ENCODE measurements at regions not wholly inside any gene's neighbourhood (a gene's known extent, or its start where the extent isn't known, plus 50 kb on each side); places are given as distances from the start of the nearest gene placed in this dataset.

DNA sequence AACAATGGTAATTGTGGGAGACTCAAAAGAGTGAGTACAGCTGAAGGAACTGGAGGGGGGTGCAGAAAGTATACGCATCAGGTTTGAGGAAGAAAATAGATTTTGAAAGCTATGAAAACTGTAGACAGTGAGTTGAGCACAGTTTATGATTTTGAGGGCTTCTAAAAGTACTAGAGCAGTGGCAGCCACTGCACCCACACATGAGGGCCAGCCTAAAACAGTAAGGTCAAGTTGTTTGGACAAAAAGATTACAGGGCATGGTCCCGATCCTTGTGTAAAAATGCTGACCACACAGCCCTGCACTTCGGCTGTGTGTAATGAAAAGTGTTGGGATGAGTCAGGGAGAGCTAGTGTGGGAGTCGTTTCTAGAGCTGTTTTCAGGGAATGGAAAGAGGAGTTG, 2282.1 kb downstream of the TP53TG3F start:
- no peak for DNase-seq

DNA sequence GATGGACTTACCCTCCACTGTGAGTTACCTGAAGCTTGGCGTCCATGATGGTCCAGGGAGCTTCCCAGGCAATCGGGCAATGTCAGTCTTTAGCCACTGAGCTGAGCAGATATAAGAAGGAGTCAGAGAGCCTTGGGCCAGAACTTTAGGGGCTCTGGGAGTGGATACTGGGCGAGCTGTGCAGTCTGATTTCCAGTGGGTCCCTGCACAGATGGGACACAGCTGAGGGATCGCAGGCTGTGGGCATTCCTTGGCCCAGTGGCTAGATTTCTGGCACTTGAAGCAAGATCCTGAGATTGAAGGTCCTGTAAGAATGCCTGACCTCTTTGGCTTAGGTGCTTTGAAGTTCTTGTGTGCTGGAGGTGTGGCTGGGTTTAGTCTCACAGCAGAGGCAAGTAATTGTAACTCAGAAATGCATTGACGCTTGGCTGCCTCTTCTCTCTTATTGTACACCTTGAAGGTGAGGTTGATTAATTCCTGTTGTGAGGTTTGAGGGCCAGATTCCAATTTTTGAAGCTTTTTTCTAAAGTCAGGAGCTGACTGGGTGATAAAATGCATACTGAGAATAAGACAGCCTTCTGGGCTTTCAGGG, 2283.8 kb downstream of the TP53TG3F start:
- DNase-seq: no peak

DNA sequence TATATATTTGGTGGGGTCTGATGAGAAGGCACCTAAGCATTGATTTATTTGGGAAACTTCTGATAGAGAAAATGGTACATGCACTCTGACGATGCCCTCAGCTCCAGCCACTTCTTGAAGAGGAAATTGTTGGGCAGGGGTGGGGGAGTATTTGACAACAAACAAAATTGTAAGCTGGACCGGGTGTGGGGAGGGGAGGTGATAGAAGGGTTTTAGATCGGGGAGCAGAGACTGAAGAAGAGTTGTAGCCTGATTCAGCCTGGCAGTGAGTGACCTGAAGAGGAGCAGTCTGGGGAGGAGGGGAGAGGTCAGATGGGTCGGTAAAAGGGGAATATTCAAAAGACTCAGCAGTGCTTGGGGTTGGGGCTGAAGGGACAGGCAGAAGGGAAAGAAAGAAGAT, 2284.7 kb downstream of the TP53TG3F start:
- no peak for DNase-seq

DNA sequence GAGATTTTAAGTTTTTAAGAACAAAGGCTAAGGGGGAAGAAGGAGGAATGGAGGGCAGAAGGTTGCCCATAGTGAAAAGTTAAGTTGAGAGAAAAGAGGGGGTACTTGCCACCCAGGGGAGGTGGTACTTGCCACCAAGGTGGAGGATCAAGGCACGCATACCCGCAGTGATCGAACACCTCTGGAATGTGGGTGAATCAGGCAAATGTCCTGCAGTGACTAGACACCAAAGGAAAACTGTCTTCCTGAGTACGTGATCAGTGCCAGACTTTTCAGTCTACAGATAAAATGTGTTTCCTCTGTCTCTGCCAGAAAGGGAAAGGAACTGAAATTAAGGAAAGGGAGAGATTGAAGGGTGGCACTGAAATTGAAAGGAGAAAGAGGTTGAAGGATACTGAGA, 2285.3 kb downstream of the TP53TG3F start:
- no peak for DNase-seq

DNA sequence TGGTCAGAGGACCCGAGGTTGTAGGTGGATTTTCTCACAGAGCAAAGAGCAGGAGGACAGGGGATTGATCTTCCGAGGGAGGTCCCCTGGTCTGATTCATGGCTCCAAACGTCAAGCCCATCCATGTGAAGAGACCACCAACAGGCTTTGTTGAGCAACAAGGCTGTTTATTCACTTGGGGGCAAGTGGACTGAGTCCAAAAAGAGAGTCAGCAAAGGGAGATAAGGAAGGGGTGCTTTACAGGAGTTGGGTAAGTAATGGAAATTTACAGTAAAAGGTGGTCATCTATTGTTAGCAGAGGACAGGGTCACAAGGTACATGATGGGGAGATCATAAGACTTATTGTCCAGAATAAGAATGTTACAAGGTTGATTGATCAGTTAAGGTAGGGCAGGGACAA, 2285.8 kb downstream of the TP53TG3F start:
- no peak for DNase-seq

DNA sequence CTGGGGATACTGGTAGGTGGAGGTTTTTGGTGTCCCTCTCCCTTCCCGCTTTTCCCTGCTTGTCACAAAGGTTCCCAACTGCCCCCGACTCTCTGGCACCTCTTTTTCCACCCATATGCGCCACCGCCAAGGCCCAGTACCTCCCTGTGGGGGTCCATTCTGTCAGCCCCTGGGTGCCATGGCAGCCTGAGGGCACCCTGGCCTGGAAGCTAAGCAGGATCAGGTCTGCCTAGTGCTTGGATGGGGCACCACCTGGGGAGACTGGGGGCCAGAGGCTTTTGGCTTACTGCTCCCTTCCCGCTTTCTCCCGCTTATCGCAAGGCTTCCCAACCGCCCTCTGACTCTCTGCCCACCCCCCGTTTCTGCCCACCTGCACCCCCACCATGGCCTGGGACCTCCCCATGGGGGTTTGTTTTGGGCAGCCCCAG, 2286.4 kb downstream of the TP53TG3F start:
- no peak for DNase-seq

DNA sequence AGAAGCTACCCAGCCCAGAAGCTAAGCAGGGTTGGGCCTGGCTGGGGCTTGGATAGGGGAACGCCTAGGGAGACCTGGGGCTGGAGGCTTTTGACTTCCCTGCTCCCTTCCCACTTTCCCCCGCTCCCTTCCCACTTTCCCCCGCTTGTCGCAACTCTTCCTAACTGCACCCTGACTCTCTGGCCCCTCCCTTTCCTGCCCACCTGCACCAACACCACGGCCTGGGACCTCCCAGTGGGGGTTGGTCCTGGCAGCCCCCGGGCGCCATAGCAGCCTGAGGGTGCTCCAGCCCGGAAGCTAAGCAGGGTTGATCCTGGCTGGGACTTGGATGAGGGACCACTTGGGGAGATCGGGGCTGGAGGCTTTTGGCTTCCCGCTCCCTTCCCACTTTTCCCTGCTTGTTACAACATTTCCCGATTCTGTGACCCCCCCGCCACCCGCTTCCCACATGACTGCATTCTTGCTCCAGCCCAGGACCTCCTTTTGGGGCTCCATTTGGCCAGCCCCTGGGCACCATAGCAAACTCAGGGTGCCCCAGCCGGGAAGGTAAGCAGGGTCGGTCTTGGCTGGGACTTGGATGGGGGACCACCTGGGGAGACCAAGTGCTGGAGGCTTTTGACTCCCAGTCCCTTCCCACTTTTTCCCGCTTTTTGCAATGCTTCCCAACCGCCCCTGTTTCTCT, 2287.0 kb downstream of the TP53TG3F start:
- no peak for DNase-seq

DNA sequence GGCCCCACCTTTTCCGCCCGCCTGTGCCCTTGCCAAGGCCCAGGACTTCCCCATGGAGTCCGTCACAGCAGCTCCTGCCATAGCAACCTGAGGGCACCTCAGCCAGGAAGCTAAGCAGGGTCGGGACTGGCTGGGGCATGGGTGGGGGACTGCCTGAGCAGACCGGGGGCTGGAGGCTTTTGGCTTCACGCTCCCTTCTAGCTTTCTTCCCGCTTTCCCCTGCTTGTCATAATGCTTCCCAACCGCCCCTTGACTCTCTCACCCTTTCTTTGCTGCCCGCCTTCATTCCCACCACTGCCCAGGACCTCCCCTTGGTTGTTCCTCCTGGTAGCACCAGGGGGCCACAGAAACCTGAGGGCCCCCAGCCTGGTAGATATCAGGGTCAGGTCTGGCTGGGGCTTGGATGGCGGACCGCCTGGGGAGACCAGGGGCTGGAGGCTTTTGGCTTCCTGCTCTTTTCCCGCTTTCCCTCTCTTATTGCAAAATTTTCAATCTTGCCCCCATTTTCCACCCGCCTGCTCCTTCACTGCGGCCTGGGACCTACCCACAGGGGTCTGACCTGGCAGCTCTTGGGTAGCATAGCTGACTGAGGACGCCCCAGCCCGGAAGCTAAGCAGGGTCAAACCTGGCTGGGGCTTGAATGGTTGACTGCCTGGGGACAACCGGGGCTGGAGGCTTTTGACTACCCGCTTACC, 2287.7 kb downstream of the TP53TG3F start:
- no peak for DNase-seq

DNA sequence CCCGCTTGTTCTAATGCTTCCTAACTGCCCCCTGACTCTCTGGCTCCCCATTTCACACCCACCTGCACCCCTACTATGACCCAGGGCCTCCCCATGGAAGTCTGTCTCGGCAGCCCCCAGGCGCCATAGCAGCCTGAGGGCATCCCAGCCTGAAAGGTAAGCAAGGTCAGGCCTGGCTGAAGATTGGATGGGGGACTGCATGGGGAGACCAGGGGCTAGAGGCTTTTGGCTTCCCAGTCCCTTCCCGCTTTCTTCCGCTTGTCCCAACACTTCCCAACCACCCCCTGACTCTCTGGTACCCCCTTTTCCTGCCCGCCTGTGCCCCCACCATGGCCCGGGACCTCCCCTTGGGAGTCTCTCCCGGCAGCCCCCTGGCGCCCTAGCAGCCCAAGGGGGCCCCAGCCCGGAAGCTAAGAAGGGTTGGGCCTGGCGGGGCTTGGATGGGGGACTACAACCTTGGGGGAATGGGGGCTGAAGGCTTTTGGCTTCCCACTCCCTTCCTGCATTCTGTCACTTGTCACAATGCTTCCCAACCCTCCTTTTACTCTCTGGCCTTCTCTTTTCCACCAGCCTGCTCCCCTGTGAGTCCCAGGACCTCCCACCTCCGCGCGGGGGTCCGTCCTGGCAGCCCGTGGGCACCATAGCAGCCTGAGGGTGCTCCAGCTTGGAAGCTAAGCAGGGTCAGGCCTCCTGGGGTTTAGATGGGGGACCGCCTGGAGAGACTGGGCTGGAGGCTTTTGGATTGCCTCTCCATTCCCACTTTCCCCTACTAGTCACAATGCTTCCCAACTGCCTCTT, 2288.4 kb downstream of the TP53TG3F start:
- no peak for DNase-seq

DNA sequence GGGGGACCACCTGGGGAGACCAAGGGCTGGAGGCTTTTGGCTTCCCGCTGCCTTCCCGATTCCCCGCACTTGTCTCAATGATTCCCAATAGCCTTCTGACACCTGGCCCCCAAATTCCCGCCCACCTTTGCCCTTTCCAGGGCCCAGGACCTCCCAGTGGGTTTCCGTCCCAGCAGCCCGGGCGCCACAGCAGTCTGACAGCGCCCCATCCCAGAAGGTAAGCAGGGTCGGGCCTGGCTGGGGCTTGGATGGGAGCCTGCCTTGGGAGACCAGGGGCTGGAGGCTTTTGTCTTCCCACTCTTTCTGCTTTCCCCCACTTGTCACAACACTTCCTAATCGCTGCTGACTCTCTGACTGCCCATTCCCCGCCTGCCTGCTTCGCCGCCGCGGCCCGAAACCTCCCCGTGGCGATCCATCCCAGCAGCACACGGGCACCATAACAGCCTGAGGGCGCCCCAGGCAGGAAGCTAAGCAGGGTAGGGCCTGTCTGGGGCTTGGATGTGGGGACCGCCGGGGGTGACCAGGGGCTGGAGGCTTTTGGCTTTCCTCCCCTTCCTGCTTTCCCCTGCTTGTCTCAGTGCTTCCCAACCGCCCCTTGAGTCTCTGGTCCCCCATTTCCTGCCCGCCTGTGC, 2289.3 kb downstream of the TP53TG3F start:
- no peak for DNase-seq

DNA sequence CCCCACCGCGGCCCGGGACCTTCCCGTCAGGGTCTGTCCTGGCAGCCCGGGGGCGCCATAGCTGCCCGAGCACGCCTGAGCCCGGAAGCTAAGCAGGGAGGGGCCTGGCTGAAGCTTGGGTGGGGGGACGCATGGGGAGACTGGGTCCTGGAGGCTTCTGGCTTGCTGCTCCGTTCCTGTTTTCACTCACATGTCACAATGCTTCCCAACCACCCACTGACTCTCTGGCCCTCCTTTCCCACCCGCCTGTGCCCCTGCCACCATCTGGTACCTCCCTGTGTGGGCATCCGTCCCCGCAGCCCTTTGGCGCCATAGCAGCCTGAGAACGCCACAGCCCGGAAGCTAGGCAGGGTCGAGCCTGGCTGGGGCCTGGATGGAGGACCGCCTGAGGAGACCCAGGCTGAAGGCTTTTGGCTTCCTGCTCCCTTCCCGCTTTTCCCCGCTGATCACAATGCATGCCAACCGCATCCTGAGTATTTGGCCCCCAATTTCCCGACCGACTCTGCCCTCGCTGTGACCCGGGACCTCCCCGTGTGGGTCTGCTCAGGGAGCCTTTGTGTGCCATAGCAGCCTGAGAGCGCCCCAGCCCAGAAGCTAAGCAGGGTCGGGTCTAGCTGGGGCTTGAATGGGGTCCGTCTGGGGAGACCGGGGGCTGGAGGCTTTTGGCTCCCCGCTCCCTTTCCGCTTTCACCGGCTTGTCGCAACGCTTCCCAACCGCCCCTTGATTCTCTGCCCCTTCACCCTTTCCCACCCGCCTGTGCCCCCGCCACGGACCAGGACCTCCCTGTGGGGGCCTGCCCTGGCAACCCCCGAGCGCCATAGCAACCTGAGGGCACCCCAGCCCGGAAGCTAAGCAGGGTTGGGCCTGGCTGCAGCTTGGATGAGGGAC, 2290.1 kb downstream of the TP53TG3F start:
- DNase-seq: no peak

DNA sequence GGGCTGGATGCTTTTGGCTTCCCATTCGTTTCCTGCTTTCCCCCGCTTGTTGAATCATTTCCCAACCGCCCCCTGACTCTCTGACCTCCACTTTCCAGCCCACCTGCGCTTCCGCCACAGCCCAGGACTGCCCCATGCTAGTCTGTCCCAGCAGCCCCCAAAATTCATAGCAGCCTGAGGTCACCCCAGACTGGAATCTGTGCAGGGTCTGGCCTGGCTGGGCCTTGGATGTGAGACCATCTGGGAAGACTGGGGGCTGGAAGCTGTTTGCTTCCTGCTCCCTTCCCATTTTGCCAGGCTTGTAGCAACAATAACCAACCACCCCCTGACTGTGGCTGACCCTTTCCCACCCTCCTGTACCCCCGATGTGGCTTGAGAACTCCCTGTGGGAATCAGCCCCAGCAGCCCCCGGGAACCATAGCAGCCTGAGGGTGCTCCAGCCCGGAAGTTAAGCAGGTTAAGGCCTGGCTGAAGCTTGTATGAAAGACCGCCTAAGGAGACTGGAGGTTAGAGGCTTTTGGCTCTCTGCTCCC, 2290.8 kb downstream of the TP53TG3F start:
- no peak for DNase-seq

DNA sequence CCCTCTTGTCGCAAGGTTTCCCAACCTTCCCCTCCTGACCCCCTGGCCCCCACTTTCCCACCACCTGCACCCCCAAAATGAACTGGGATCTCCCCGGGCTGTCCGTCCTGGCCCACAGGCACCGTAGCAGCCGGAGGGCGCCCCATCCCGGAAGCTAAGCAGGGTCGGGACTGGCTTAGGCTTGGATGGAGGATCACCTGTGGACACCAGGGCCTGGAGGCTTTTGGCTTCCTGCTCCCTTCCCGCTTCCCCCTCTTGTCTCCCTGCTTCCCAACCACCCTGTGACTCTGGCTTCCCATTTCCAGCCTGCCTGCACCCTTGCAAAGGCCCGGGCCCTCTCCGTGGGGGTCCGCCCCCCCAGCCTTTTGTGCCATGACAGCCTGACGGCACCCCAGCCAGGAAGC, 2291.3 kb downstream of the TP53TG3F start:
- DNase-seq: no peak

DNA sequence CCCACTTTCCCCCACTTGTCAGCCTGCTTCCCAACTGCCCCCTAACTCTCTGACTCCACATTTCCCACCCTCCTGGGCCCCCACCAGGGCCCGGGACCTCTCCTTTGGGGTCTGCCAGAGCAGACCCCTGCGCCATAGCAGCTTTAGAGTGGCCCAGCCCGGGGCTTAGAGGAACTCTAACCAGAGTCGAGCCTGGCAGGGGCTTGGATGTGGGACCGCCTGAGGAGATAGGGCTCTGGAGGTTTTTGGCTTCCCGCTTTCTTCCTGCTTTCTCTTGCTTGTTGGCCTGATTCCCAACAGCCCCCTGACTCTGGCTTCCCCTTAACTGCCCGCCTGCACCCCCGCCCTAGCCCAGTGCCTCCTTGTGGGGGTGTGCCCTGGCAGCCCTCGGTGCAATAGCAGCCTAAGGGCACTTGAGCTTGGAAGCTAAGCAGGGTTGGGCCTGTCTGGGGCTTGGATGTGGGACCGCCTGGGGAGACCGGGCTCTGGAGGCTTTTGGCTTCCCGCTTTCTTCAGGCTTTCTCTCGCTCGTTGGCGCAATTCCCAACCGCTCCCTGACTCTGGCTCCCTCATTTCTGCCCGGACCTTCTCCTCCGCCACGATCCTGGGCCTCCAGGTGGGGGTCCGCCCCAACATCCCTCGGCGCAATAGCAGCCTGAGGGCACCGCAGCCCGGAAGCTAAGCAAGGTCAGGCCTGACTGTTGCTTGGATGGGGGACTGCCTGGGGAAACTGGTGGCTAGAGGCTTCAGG, 2292.0 kb downstream of the TP53TG3F start:
- no peak for DNase-seq

DNA sequence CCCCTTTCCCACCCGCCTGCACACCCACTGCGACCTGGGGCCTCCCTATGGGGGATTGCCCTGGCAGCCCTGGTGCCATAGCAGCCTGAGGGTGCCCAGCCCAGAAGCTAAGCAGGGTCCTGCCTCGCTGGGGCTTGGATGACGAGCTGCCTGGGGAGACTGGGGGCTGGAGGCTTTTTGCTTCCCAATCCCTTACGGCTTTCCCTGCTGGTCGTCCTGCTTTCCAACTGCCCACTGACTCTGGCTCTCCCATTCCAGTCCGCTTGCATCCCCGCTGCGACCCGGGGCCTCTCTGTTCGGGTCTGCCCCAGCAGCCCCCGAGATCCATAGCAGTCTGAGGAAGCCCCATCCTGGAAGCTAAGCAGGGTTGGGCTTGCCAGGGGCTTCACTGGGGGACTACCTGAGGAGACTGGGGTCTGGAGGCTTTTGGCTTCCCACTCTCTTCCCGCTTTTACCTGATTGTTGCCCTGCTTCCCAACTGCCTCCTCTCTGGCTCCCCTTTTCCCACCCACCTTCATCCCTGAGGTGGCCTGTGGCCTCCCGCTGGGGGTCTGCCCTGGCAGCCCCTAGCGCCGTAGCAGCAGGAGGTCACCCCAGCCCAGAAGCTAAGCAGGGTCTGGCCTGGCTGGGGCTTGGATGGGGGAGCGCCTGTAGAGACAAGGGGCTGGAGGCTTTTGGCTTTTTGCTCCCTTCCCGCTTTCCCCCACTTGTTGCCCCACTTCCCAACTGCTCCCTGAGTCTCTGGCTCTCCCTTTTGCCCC, 2292.8 kb downstream of the TP53TG3F start:
- no peak for DNase-seq

DNA sequence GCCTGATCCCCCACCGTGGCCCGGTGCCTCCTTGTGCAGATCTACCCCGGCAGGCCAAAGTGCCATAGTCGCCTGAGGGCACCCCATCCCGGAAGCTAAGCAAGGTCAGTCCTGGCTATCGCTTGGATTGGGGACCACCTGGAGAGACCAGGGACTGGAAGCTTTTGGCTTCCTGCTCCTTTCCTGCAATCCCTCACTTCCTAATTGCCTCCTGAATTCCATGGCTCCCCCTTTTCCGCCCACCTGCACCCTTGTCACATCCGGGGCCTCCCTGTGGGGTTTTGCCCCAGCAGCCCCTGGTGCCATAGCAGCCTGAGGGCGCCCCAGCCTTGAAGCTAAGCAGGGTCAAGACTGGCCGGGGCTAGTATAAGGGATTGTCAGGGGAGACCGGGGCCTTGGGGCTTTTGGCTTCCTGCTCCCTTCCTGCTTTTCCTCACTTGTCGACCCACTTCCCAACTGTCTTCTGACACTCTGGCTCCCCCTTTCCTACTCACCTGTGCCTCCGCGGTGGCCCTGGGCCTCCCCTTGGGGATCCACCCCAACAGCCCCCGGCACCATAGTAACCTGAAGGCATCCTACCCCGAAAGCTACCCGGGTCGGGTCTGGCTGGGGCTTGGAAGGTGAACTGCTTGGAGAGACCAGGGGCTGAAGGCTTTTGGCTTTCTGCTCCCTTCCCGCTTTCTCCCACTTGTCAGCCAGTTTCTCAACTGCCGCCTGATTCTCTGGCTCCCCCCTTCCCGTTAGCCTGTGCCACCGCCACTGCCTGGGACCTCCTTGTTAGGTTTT, 2293.6 kb downstream of the TP53TG3F start:
- no peak for DNase-seq

DNA sequence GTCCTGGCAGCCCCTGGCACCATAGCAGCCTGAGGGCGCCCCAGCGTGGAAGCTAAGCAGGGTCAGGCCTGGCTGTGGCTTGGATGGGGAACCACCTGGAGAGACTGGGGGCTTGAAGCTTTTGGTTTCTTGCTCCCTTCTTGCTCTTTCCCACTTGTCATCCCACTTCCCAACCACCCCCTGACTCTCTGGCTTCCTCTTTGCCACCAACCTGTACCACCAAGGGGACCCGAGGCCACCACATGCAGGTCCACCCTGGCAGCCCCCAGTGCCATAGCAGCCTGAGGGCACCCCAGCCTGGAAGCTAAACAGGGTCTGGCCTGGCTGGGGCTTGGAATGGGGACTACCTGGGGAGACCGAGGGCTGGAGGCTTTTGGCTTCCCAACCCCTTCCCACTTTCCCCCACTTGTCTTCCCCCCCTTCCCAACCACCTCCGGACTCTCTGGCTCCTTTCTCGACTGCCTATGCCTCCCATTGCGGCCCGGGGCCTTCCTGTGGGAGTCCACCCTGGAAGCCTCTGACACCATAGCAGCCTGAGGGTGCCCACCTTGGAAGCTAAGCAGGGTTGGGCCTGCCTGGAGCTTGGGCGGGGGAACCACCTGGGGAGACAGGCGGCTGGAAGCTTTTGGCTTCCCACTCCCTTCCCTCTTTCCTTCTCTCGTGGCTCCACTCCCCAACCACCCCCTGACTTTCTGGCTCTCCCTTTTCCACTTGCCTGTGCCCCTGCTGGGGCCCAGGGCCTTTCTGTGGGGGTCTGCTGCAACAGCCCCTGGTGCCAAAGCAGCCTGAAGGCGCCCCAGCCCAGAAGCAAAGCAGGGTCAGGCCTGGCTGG, 2294.4 kb downstream of the TP53TG3F start:
- no peak for DNase-seq

Data from NCI-H748 treated with DMSO at 0.1 percent for 48 hours (cell line).